Nephron progenitor cell (in vitro differentiated cells): ENCODE measurements at regions not wholly inside any gene's neighbourhood (a gene's known extent, or its start where the extent isn't known, plus 50 kb on each side); places are given as distances from the start of the nearest gene placed in this dataset.

Experiments
- DNase-seq: peaks from one replicate; pipeline ENCODE4 v3.0.0; 2021
- H3K27ac Mint-ChIP-seq: 2 replicates; pipeline ENCODE4 v1.8.0; 2021; ENCODE audit warnings: mild to moderate bottlenecking, moderate library complexity, mixed read lengths
- H3K27me3 Mint-ChIP-seq: 2 replicates; pipeline ENCODE4 v1.8.0; 2021; ENCODE audit warnings: mild to moderate bottlenecking, low read depth, mixed read lengths; ENCODE audit not compliant: poor library complexity
- H3K36me3 Mint-ChIP-seq: 2 replicates; pipeline ENCODE4 v1.8.0; 2021; ENCODE audit warnings: low read depth, mixed read lengths
- H3K4me1 Mint-ChIP-seq: 2 replicates; pipeline ENCODE4 v1.8.0; 2021; ENCODE audit warnings: mixed read lengths
- H3K4me3 Mint-ChIP-seq: 2 replicates; pipeline ENCODE4 v1.8.0; 2021; ENCODE audit warnings: mild to moderate bottlenecking, moderate library complexity, mixed read lengths
- H3K9me3 Mint-ChIP-seq: 2 replicates; pipeline ENCODE4 v1.8.0; 2021; ENCODE audit warnings: mild to moderate bottlenecking, moderate library complexity, mixed read lengths
- CTCF ChIP-seq: fragments of 200-600 bp; sonication (generic); IDR thresholded peaks from 2 replicates; pipeline ENCODE4 v1.5.0; 2021; ENCODE audit warnings: antibody characterized with exemption

GRCh38 chr13:53180684-53181083 is 152.1 kb downstream of the OLFM4 start:
- H3K36me3 Mint-ChIP-seq, result peaks cover 11% of the 10 kb centered on the region
- H3K4me3 Mint-ChIP-seq, result no peak overlapping the region
- peaks cover 36% of the 10 kb centered on the region for H3K4me1 Mint-ChIP-seq
- no peak overlapping the region for H3K27ac Mint-ChIP-seq
- H3K27me3 Mint-ChIP-seq, result peaks cover 3% of the 10 kb centered on the region
- H3K9me3 Mint-ChIP-seq, result peaks cover 21% of the 10 kb centered on the region
- TF ChIP-seq CTCF, result no peak
- no peak for DNase-seq

GRCh38 chr13:53182724-53183123 is 154.1 kb downstream of the OLFM4 start:
- H3K4me3 Mint-ChIP-seq, result no peak overlapping the region

GRCh38 chr13:53188120-53188519 is 159.5 kb downstream of the OLFM4 start:
- no peak overlapping the region for H3K27ac Mint-ChIP-seq
- no peak for DNase-seq
- peaks cover 11% of the 10 kb centered on the region for H3K36me3 Mint-ChIP-seq
- no peak overlapping the region for H3K4me3 Mint-ChIP-seq
- no peak for TF ChIP-seq CTCF
- no peaks in the 10 kb centered on the region for H3K27me3 Mint-ChIP-seq
- H3K4me1 Mint-ChIP-seq, result peaks cover 16% of the 10 kb centered on the region
- peaks cover 21% of the 10 kb centered on the region for H3K9me3 Mint-ChIP-seq

More at GRCh38 chr13:53182724-53183123, 154.1 kb downstream of the OLFM4 start:
- Mint-ChIP-seq H3K9me3 (peaks cover 21% of the 10 kb centered on the region), H3K36me3 (peaks cover 11% of the 10 kb centered on the region), H3K4me1 (peaks cover 27% of the 10 kb centered on the region), H3K27me3 (peaks cover 3% of the 10 kb centered on the region), H3K27ac (no peak overlapping the region)
- no peak for DNase-seq
- TF ChIP-seq CTCF, result no peak

- Mint-ChIP-seq H3K4me3 (no peak overlapping the region), H3K27me3 (no peaks in the 10 kb centered on the region)
Observed at GRCh38 chr13:53189162-53189561, 160.5 kb downstream of the OLFM4 start.

GRCh38 chr13:53191091-53191490 is 162.5 kb downstream of the OLFM4 start:
- no peak for TF ChIP-seq CTCF
- H3K9me3 Mint-ChIP-seq, result no peaks in the 10 kb centered on the region
- DNase-seq, result no peak
- H3K4me3 Mint-ChIP-seq, result no peak overlapping the region
- peak overlapping the region; percentile 11 for H3K27ac Mint-ChIP-seq
- no peaks in the 10 kb centered on the region for H3K27me3 Mint-ChIP-seq
- H3K4me1 Mint-ChIP-seq, result peaks cover 10% of the 10 kb centered on the region
- H3K36me3 Mint-ChIP-seq, result no peaks in the 10 kb centered on the region

More at GRCh38 chr13:53189162-53189561, 160.5 kb downstream of the OLFM4 start:
- H3K9me3 Mint-ChIP-seq, result peaks cover 11% of the 10 kb centered on the region
- no peak overlapping the region for H3K27ac Mint-ChIP-seq
- no peak for DNase-seq
- no peak for TF ChIP-seq CTCF
- peaks cover 6% of the 10 kb centered on the region for H3K36me3 Mint-ChIP-seq
- H3K4me1 Mint-ChIP-seq, result peaks cover 10% of the 10 kb centered on the region

GRCh38 chr13:53197424-53197823 is 168.8 kb downstream of the OLFM4 start:
- H3K4me3 Mint-ChIP-seq, result no peak overlapping the region
- no peak overlapping the region for H3K27ac Mint-ChIP-seq
- H3K27me3 Mint-ChIP-seq, result peaks cover 35% of the 10 kb centered on the region
- H3K4me1 Mint-ChIP-seq, result peaks cover 25% of the 10 kb centered on the region
- H3K36me3 Mint-ChIP-seq, result no peaks in the 10 kb centered on the region
- TF ChIP-seq CTCF, result no peak
- no peaks in the 10 kb centered on the region for H3K9me3 Mint-ChIP-seq
- no peak for DNase-seq
